ENCODE measurements at regions not wholly inside any gene's neighbourhood (a gene's known extent, or its start where the extent isn't known, plus 50 kb on each side); places are given as distances from the start of the nearest gene placed in this dataset.
"Not testable (repeated sequence)": the region's sequence is repeated elsewhere in the genome, so short reads cannot be mapped to it uniquely, and the experiment has no call there.

GRCh38 chr16:47815655-47816054, 340.1 kb downstream of the ABCC12 start:
- H3K27ac Mint-ChIP-seq: no peak overlapping the region

GRCh38 chr16:47811758-47812157, 344.0 kb downstream of the ABCC12 start:
- H3K27me3 Mint-ChIP-seq; H3K36me3 Mint-ChIP-seq; DNase-seq (ENCODE audit: extremely low spot score, unreplicated experiment); H3K4me3 Mint-ChIP-seq; H3K4me1 Mint-ChIP-seq (ENCODE audit: unreplicated experiment); H3K9me3 Mint-ChIP-seq; H3K27ac Mint-ChIP-seq: not testable (repeated sequence)

More at GRCh38 chr16:47815655-47816054, 340.1 kb downstream of the ABCC12 start:
- TF ChIP-seq, protein P1, sequence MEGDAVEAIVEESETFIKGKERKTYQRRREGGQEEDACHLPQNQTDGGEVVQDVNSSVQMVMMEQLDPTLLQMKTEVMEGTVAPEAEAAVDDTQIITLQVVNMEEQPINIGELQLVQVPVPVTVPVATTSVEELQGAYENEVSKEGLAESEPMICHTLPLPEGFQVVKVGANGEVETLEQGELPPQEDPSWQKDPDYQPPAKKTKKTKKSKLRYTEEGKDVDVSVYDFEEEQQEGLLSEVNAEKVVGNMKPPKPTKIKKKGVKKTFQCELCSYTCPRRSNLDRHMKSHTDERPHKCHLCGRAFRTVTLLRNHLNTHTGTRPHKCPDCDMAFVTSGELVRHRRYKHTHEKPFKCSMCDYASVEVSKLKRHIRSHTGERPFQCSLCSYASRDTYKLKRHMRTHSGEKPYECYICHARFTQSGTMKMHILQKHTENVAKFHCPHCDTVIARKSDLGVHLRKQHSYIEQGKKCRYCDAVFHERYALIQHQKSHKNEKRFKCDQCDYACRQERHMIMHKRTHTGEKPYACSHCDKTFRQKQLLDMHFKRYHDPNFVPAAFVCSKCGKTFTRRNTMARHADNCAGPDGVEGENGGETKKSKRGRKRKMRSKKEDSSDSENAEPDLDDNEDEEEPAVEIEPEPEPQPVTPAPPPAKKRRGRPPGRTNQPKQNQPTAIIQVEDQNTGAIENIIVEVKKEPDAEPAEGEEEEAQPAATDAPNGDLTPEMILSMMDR (conservative IDR thresholded peaks at IDR 0.05): no peak
- Mint-ChIP-seq H3K4me1 (ENCODE audit: unreplicated experiment) (no peaks in the 10 kb centered on the region), H3K27me3 (no peaks in the 10 kb centered on the region), H3K9me3 (no peaks in the 10 kb centered on the region), H3K4me3 (no peak overlapping the region), H3K36me3 (no peaks in the 10 kb centered on the region)
- no peak for DNase-seq (ENCODE audit: extremely low spot score, unreplicated experiment)

DNA sequence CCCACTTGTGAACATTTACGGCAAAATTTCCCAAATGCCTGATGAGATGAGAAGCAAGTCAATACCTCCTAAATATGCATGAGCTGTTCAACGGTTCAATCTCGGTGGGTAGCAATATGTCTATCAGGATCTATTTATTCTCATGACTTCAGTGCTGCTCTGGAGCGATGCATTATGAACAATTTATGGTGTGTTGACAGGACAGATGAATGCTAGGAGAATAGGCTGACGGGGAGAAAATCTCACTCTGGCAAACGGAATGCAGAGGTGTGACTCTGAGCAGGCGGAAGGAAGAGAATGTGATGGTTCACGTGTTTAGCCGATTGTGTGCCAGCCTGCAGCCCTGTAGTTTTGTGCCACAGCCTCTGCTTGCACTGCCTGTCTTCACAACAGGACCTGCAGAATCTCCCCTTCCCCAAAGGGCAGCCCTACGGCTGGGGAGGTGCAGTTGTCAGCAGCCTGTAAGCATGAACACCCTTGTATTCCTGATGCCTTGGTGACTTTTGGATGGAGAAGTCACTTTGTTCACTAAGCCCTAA, 345.2 kb downstream of the PHKB start:
- TF ChIP-seq, protein P1 (conservative IDR thresholded peaks at IDR 0.05): no peak
- H3K36me3 Mint-ChIP-seq: no peaks in the 10 kb centered on the region
- DNase-seq (ENCODE audit: extremely low spot score, unreplicated experiment): no peak
- no peak overlapping the region for H3K4me3 Mint-ChIP-seq
- no peaks in the 10 kb centered on the region for H3K27me3 Mint-ChIP-seq
- no peaks in the 10 kb centered on the region for H3K9me3 Mint-ChIP-seq
- H3K4me1 Mint-ChIP-seq (ENCODE audit: unreplicated experiment): no peaks in the 10 kb centered on the region
- no peak overlapping the region for H3K27ac Mint-ChIP-seq

DNA sequence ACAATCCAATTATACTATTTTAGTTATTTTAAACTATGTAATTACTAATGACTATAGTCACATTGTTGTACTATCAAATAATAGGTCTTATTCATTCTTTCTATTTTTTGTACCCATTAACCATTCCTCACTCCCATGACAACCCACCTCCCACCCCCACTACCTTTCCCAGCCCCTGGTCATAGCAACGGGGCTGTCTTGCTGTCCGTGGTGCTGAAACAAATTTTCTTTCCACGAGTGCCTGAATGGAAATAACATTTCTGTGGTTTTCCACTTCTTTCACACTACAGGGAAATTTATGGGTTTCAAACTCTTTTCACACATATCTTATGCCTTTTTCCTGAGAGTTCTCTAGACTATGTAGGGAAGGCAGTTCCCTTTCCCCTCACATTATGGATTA, 326.6 kb downstream of the PHKB start:
- Mint-ChIP-seq H3K36me3 (no peaks in the 10 kb centered on the region), H3K9me3 (no peaks in the 10 kb centered on the region)

GRCh38 chr16:47781673-47782072, 320.5 kb downstream of the PHKB start:
- Mint-ChIP-seq H3K36me3 (no peaks in the 10 kb centered on the region), H3K27me3 (peaks cover 3% of the 10 kb centered on the region), H3K27ac (no peak overlapping the region), H3K4me3 (no peak overlapping the region), H3K9me3 (no peaks in the 10 kb centered on the region), H3K4me1 (ENCODE audit: unreplicated experiment) (no peaks in the 10 kb centered on the region)
- TF ChIP-seq, protein P1 (conservative IDR thresholded peaks at IDR 0.05): no peak
- no peak for DNase-seq (ENCODE audit: extremely low spot score, unreplicated experiment)

More for the DNA sequence above, 326.6 kb downstream of the PHKB start:
- H3K27me3 Mint-ChIP-seq: peaks cover 3% of the 10 kb centered on the region
- no peak for DNase-seq (ENCODE audit: extremely low spot score, unreplicated experiment)
- no peaks in the 10 kb centered on the region for H3K4me1 Mint-ChIP-seq (ENCODE audit: unreplicated experiment)
- H3K27ac Mint-ChIP-seq: no peak overlapping the region
- no peak overlapping the region for H3K4me3 Mint-ChIP-seq
- TF ChIP-seq, protein P1 (conservative IDR thresholded peaks at IDR 0.05): no peak

- Mint-ChIP-seq H3K9me3 (no peaks in the 10 kb centered on the region), H3K27me3 (peaks cover 2% of the 10 kb centered on the region), H3K4me1 (ENCODE audit: unreplicated experiment) (no peaks in the 10 kb centered on the region), H3K27ac (no peak overlapping the region), H3K36me3 (no peaks in the 10 kb centered on the region), H3K4me3 (no peak overlapping the region)
- no peak for DNase-seq (ENCODE audit: extremely low spot score, unreplicated experiment)
- TF ChIP-seq, protein P1 (conservative IDR thresholded peaks at IDR 0.05): no peak
These were observed 319.2 kb downstream of the PHKB start for GRCh38 chr16:47780213-47780875.
